Astrocyte (in vitro differentiated cells and primary cell): ENCODE measurements at regions not wholly inside any gene's neighbourhood (a gene's known extent, or its start where the extent isn't known, plus 50 kb on each side); places are given as distances from the start of the nearest gene placed in this dataset.
A peak's percentile ranks its signal among the peaks of the same experiment; 100 is the strongest.

Experiments used
- DNase-seq: peaks from one replicate; pipeline ENCODE4 v3.0.0-alpha.2; 2010; ENCODE audit warnings: low read depth
- FAIRE-seq: peaks from 2 replicates; lab custom pipeline; 2011; peaks lifted over from hg19 to GRCh38; lab: Jason Lieb, UNC
- H2AFZ ChIP-seq: 2 replicates; pipeline ENCODE4 v1.6.0; 2012; ENCODE audit warnings: low read depth, low read length, inconsistent platforms
- H3K27ac ChIP-seq: 2 replicates; pipeline ENCODE4 v1.5.1; 2011; ENCODE audit warnings: low read depth, low read length, inconsistent platforms
- H3K27me3 ChIP-seq: 2 replicates; pipeline ENCODE4 v1.6.0; 2011; ENCODE audit warnings: low read length, inconsistent platforms; ENCODE audit not compliant: insufficient read depth
- H3K36me3 ChIP-seq: 2 replicates; pipeline ENCODE4 v1.5.1; 2011; ENCODE audit warnings: low read length, inconsistent platforms; ENCODE audit not compliant: insufficient read depth
- H3K4me1 ChIP-seq: 2 replicates; pipeline ENCODE4 v1.5.1; 2011; ENCODE audit warnings: low read length, inconsistent platforms; ENCODE audit not compliant: insufficient read depth
- H3K4me2 ChIP-seq: 2 replicates; pipeline ENCODE4 v1.6.0; 2012; ENCODE audit warnings: low read length, inconsistent platforms
- H3K4me3 ChIP-seq: 2 replicates; pipeline ENCODE4 v1.5.1; 2011; ENCODE audit warnings: low read depth, mild to moderate bottlenecking, low read length, inconsistent platforms; ENCODE audit not compliant: insufficient read depth
- H3K79me2 ChIP-seq: 2 replicates; pipeline ENCODE4 v1.6.0; 2012; ENCODE audit warnings: mild to moderate bottlenecking, low read length, inconsistent platforms; ENCODE audit not compliant: insufficient read depth
- H3K9ac ChIP-seq: 2 replicates; pipeline ENCODE4 v1.6.0; 2012; ENCODE audit warnings: mild to moderate bottlenecking, low read length, inconsistent platforms
- H3K9me3 ChIP-seq: 2 replicates; pipeline ENCODE4 v1.5.1; 2012; ENCODE audit warnings: low read depth, mild to moderate bottlenecking, low read length, inconsistent platforms; ENCODE audit not compliant: insufficient read depth
- H4K20me1 ChIP-seq: 2 replicates; pipeline ENCODE4 v1.6.0; 2012; ENCODE audit warnings: low read length, inconsistent platforms; ENCODE audit not compliant: insufficient read depth
- H3K27ac Mint-ChIP-seq: one replicate; pipeline ENCODE4 v1.8.0; 2021; ENCODE audit warnings: mild to moderate bottlenecking, mixed read lengths; ENCODE audit not compliant: unreplicated experiment
- H3K27me3 Mint-ChIP-seq: one replicate; pipeline ENCODE4 v1.8.0; 2021; ENCODE audit warnings: low read depth, mixed read lengths; ENCODE audit not compliant: unreplicated experiment
- H3K36me3 Mint-ChIP-seq: one replicate; pipeline ENCODE4 v1.8.0; 2021; ENCODE audit warnings: low read depth, mixed read lengths; ENCODE audit not compliant: unreplicated experiment
- H3K4me1 Mint-ChIP-seq: one replicate; pipeline ENCODE4 v1.8.0; 2021; ENCODE audit warnings: low read depth, mixed read lengths; ENCODE audit not compliant: unreplicated experiment
- H3K4me3 Mint-ChIP-seq: one replicate; pipeline ENCODE4 v1.8.0; 2021; ENCODE audit warnings: mild to moderate bottlenecking, moderate library complexity, mixed read lengths; ENCODE audit not compliant: unreplicated experiment
- H3K9me3 Mint-ChIP-seq: one replicate; pipeline ENCODE4 v1.8.0; 2021; ENCODE audit warnings: mild to moderate bottlenecking, mixed read lengths; ENCODE audit not compliant: unreplicated experiment
- CTCF ChIP-seq: IDR thresholded peaks from 2 replicates; pipeline ENCODE4 v1.5.1; 2011; ENCODE audit warnings: low read depth, mild to moderate bottlenecking, inconsistent platforms, low read length, moderate library complexity; ENCODE audit not compliant: insufficient read depth
- EZH2 ChIP-seq: IDR thresholded peaks from 2 replicates; pipeline ENCODE4 v1.6.1; 2012; ENCODE audit warnings: mild to moderate bottlenecking, low read length, inconsistent platforms; ENCODE audit not compliant: insufficient read depth

GRCh38 chr3:194955546-194955945 is 269.9 kb downstream of the FAM43A start:
- Mint-ChIP-seq H3K4me1 (no peaks in the 10 kb centered on the region), H3K9me3 (peaks cover 9% of the 10 kb centered on the region), H3K4me3 (no peak overlapping the region), H3K27ac (no peak overlapping the region), H3K36me3 (no peaks in the 10 kb centered on the region), H3K27me3 (peaks cover 50% of the 10 kb centered on the region)
- Histone ChIP-seq H4K20me1 (no peaks in the 10 kb centered on the region), H3K9ac (no peak overlapping the region), H3K27me3 (peaks cover 4% of the 10 kb centered on the region), H3K4me3 (no peak overlapping the region), H2AFZ (no peak overlapping the region), H3K36me3 (no peaks in the 10 kb centered on the region), H3K9me3 (no peaks in the 10 kb centered on the region), H3K4me2 (no peak overlapping the region), H3K4me1 (no peaks in the 10 kb centered on the region), H3K79me2 (no peaks in the 10 kb centered on the region), H3K27ac (no peak overlapping the region)
- DNase-seq (no peak), FAIRE-seq (no peak)
- TF ChIP-seq EZH2 (no peak), CTCF (no peak)

- Histone ChIP-seq H3K79me2 (no peaks in the 10 kb centered on the region), H3K4me1 (no peaks in the 10 kb centered on the region), H3K9ac (no peak overlapping the region), H3K4me3 (no peak overlapping the region), H3K9me3 (no peaks in the 10 kb centered on the region), H3K4me2 (no peak overlapping the region), H2AFZ (no peak overlapping the region), H3K27ac (no peak overlapping the region), H4K20me1 (no peaks in the 10 kb centered on the region), H3K27me3 (peaks cover 4% of the 10 kb centered on the region), H3K36me3 (no peaks in the 10 kb centered on the region)
- DNase-seq (no peak), FAIRE-seq (no peak)
- no peak overlapping the region for H3K27ac Mint-ChIP-seq
- H3K4me1 Mint-ChIP-seq = no peaks in the 10 kb centered on the region
- H3K36me3 Mint-ChIP-seq = no peaks in the 10 kb centered on the region
- peak overlapping the region; percentile 45 for H3K4me3 Mint-ChIP-seq
- TF ChIP-seq CTCF (no peak), EZH2 (no peak)
- peaks cover 55% of the 10 kb centered on the region for H3K27me3 Mint-ChIP-seq
- H3K9me3 Mint-ChIP-seq = peaks cover 9% of the 10 kb centered on the region
These were observed 270.5 kb downstream of the FAM43A start for GRCh38 chr3:194955979-194956696.

GRCh38 chr3:194956697-194957396 is 271.2 kb downstream of the FAM43A start:
- H3K9me3 Mint-ChIP-seq = peaks cover 9% of the 10 kb centered on the region
- TF ChIP-seq EZH2 = no peak
- TF ChIP-seq CTCF = no peak
- no peaks in the 10 kb centered on the region for H3K36me3 ChIP-seq
- H3K27ac Mint-ChIP-seq = no peak overlapping the region
- DNase-seq (no peak), FAIRE-seq (no peak)
- no peaks in the 10 kb centered on the region for H4K20me1 ChIP-seq
- H2AFZ ChIP-seq = no peak overlapping the region
- H3K9me3 ChIP-seq = no peaks in the 10 kb centered on the region
- H3K4me1 Mint-ChIP-seq = no peaks in the 10 kb centered on the region
- H3K9ac ChIP-seq = no peak overlapping the region
- H3K79me2 ChIP-seq = no peaks in the 10 kb centered on the region
- no peak overlapping the region for H3K27ac ChIP-seq
- H3K4me1 ChIP-seq = no peaks in the 10 kb centered on the region
- H3K4me3 Mint-ChIP-seq = no peak overlapping the region
- H3K4me3 ChIP-seq = no peak overlapping the region
- no peaks in the 10 kb centered on the region for H3K36me3 Mint-ChIP-seq
- H3K27me3 ChIP-seq = peaks cover 4% of the 10 kb centered on the region
- H3K27me3 Mint-ChIP-seq = peaks cover 60% of the 10 kb centered on the region
- H3K4me2 ChIP-seq = no peak overlapping the region
